Activated CD4-positive, alpha-beta T cell treated with anti-CD3 and anti-CD28 coated beads, Interleukin-2, amount 50 U/mL, for 16 hours (primary cell): ENCODE measurements at regions not wholly inside any gene's neighbourhood (a gene's known extent, or its start where the extent isn't known, plus 50 kb on each side); places are given as distances from the start of the nearest gene placed in this dataset.

Experiments used
- DNase-seq: peaks from one replicate; pipeline ENCODE4 v3.0.0-alpha.2; 2020

GRCh38 chr13:37923236-37923635, 53.7 kb upstream of the TRPC4 start:
- no peak for DNase-seq

GRCh38 chr13:37919329-37919880, 49.8 kb upstream of the TRPC4 start:
- no peak for DNase-seq
